ENCODE measurements at regions not wholly inside any gene's neighbourhood (a gene's known extent, or its start where the extent isn't known, plus 50 kb on each side); places are given as distances from the start of the nearest gene placed in this dataset.

DNA sequence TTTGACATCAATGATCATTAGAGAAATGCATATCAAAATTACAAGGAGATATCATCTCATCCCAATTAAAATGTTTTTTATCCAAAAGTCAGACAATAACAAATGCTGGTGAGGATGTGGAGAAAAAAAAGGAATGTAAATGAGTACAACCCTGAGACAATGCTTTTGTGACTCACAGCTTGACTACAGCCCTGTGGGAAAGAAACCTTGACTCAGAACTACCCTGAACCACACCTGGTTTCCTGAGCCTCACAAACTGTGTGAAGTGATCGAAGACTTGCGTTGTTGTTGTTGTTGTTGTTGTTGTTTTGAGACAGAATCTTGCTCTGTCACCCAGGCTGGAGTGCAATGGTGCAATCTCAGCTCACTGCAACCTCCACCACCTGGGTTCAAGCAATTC, 266.6 kb upstream of the MYT1L start:
- TF ChIP-seq, protein P1, sequence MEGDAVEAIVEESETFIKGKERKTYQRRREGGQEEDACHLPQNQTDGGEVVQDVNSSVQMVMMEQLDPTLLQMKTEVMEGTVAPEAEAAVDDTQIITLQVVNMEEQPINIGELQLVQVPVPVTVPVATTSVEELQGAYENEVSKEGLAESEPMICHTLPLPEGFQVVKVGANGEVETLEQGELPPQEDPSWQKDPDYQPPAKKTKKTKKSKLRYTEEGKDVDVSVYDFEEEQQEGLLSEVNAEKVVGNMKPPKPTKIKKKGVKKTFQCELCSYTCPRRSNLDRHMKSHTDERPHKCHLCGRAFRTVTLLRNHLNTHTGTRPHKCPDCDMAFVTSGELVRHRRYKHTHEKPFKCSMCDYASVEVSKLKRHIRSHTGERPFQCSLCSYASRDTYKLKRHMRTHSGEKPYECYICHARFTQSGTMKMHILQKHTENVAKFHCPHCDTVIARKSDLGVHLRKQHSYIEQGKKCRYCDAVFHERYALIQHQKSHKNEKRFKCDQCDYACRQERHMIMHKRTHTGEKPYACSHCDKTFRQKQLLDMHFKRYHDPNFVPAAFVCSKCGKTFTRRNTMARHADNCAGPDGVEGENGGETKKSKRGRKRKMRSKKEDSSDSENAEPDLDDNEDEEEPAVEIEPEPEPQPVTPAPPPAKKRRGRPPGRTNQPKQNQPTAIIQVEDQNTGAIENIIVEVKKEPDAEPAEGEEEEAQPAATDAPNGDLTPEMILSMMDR (IDR thresholded peaks at IDR 0.05) = no peak
- TF ChIP-seq POLR2A (IDR thresholded peaks at IDR 0.05) = no peak

Data from thyroid gland (tissue), 4 donors.